Calu3 (cell line): ENCODE measurements at regions not wholly inside any gene's neighbourhood (a gene's known extent, or its start where the extent isn't known, plus 50 kb on each side); places are given as distances from the start of the nearest gene placed in this dataset.

Source experiments
- BruUV-seq: library from RNA; stranded (reverse); fragments of 400-500 nt; replicated peaks from 2 replicates; lab custom pipeline; 2021; lab: Mats Ljungman, UMichigan
- CTCF ChIA-PET: fragments of 300-600 bp; sonication (Branson Sonifier 250); formaldehyde crosslinking; loops from one replicate; lab custom pipeline; 2022; ENCODE audit warnings: antibody characterized with exemption; lab: Charles Lee
- DNase-seq: peaks from one replicate; pipeline ENCODE4 v3.0.0; 2022
- H3K27ac Mint-ChIP-seq: one replicate; pipeline ENCODE4 v1.8.0; 2022; ENCODE audit warnings: mixed read lengths; ENCODE audit not compliant: unreplicated experiment
- H3K27me3 Mint-ChIP-seq: one replicate; pipeline ENCODE4 v1.8.0; 2022; ENCODE audit warnings: mixed read lengths; ENCODE audit not compliant: unreplicated experiment
- H3K36me3 Mint-ChIP-seq: one replicate; pipeline ENCODE4 v1.8.0; 2022; ENCODE audit warnings: mild to moderate bottlenecking, moderate library complexity, mixed read lengths; ENCODE audit not compliant: insufficient read depth, unreplicated experiment
- H3K4me1 Mint-ChIP-seq: one replicate; pipeline ENCODE4 v1.8.0; 2022; ENCODE audit warnings: mild to moderate bottlenecking, low read depth, mixed read lengths; ENCODE audit not compliant: unreplicated experiment
- H3K4me3 Mint-ChIP-seq: one replicate; pipeline ENCODE4 v1.8.0; 2022; ENCODE audit warnings: mild to moderate bottlenecking, low read depth, moderate library complexity, mixed read lengths; ENCODE audit not compliant: unreplicated experiment
- H3K9me3 Mint-ChIP-seq: one replicate; pipeline ENCODE4 v1.8.0; 2022; ENCODE audit warnings: low read depth, mixed read lengths; ENCODE audit not compliant: unreplicated experiment
- intact Hi-C: fragments of 100-400 bp; cut with micrococcal nuclease; formaldehyde crosslinking; loops from one replicate; pipeline ENCODE4 v1.10.0; 2022; ENCODE audit not compliant: unreplicated experiment
- TF ChIP-seq, protein P1 (sequence below): fragments of 200-600 bp; IDR thresholded peaks from one replicate; pipeline ENCODE4 v1.8.0; 2022; ENCODE audit warnings: antibody characterized with exemption; ENCODE audit not compliant: unreplicated experiment

GRCh38 chr7:10703059-10703458 is 270.6 kb upstream of the PHF14 start:
- no peak for DNase-seq
- intact Hi-C loops, result loop anchor here (10.0 kb wide), 1 partner anchor 288 kb away; no protein-coding TSS in a partner anchor
- H3K4me3 Mint-ChIP-seq, result no peak overlapping the region

DNA sequence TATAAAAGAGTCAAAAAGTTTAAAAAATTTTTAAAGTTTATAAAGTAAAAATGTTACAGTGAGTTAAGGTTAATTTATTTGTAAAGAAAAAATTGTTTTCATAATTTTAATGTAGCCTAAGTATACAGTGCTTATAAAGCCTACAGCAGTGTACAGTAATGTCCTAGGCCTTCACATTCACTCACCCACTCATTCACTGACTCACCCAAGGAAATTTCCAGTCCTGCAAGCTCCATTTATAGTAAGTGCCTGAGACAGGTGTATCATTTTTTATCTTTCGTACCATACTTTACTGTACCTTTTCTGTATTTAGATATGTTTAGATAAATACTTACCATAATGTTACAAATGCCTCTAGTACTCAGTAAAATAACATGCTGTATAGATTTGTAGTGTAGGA is 269.7 kb upstream of the PHF14 start:
- no TSS peak for BruUV-seq
- peaks cover 11% of the 10 kb centered on the region for H3K9me3 Mint-ChIP-seq
- H3K27ac Mint-ChIP-seq, result no peak overlapping the region
- no peaks in the 10 kb centered on the region for H3K27me3 Mint-ChIP-seq
- DNase-seq, result no peak
- TF ChIP-seq, protein P1, sequence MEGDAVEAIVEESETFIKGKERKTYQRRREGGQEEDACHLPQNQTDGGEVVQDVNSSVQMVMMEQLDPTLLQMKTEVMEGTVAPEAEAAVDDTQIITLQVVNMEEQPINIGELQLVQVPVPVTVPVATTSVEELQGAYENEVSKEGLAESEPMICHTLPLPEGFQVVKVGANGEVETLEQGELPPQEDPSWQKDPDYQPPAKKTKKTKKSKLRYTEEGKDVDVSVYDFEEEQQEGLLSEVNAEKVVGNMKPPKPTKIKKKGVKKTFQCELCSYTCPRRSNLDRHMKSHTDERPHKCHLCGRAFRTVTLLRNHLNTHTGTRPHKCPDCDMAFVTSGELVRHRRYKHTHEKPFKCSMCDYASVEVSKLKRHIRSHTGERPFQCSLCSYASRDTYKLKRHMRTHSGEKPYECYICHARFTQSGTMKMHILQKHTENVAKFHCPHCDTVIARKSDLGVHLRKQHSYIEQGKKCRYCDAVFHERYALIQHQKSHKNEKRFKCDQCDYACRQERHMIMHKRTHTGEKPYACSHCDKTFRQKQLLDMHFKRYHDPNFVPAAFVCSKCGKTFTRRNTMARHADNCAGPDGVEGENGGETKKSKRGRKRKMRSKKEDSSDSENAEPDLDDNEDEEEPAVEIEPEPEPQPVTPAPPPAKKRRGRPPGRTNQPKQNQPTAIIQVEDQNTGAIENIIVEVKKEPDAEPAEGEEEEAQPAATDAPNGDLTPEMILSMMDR, result no peak
- CTCF ChIA-PET, result interaction anchor here (0.7 kb wide), 1 partner anchor 423 kb away, joined by 3 read pairs; no protein-coding TSS in a partner anchor
- intact Hi-C loops, result loop anchor here (10.0 kb wide), 1 partner anchor 289 kb away; no protein-coding TSS in a partner anchor
- no peak overlapping the region for H3K4me3 Mint-ChIP-seq
- H3K36me3 Mint-ChIP-seq, result no peaks in the 10 kb centered on the region
- H3K4me1 Mint-ChIP-seq, result no peaks in the 10 kb centered on the region

More at GRCh38 chr7:10703059-10703458, 270.6 kb upstream of the PHF14 start:
- Mint-ChIP-seq H3K4me1 (no peaks in the 10 kb centered on the region), H3K27ac (no peak overlapping the region), H3K9me3 (peaks cover 16% of the 10 kb centered on the region), H3K36me3 (no peaks in the 10 kb centered on the region), H3K27me3 (peaks cover 5% of the 10 kb centered on the region)
- TF ChIP-seq, protein P1, result no peak
- BruUV-seq, result no TSS peak
- CTCF ChIA-PET, result interaction anchor here (0.8 kb wide), 1 partner anchor 17 kb away, joined by 3 read pairs; no protein-coding TSS in a partner anchor

DNA sequence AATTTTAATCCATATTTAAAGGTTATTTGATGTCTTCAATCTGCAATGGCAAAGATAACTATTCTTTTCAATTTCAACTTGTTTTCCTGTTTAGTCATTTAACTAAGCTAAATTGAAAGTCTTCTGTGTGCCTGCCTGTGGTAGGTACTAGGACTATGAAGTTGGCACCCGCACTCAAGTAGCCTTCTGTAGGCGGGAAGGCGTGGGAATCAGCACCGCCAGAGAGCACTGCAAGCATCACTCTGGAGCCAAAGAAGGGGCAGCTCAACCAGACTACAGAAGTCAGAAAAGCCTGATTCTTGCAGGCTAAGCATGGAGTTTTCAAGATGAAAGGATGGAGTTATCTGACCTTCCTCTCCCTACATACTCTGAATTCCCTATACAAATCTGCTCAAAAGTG is 269.0 kb upstream of the PHF14 start:
- H3K4me3 Mint-ChIP-seq, result no peak overlapping the region
- CTCF ChIA-PET, result no interaction called here
- H3K9me3 Mint-ChIP-seq, result peaks cover 10% of the 10 kb centered on the region
- BruUV-seq, result no TSS peak
- TF ChIP-seq, protein P1, result no peak
- H3K27ac Mint-ChIP-seq, result no peak overlapping the region
- intact Hi-C loops, result loop anchor here (10.0 kb wide), 1 partner anchor 290 kb away; no protein-coding TSS in a partner anchor
- H3K4me1 Mint-ChIP-seq, result no peaks in the 10 kb centered on the region
- no peaks in the 10 kb centered on the region for H3K36me3 Mint-ChIP-seq
- no peaks in the 10 kb centered on the region for H3K27me3 Mint-ChIP-seq
- DNase-seq, result no peak

DNA sequence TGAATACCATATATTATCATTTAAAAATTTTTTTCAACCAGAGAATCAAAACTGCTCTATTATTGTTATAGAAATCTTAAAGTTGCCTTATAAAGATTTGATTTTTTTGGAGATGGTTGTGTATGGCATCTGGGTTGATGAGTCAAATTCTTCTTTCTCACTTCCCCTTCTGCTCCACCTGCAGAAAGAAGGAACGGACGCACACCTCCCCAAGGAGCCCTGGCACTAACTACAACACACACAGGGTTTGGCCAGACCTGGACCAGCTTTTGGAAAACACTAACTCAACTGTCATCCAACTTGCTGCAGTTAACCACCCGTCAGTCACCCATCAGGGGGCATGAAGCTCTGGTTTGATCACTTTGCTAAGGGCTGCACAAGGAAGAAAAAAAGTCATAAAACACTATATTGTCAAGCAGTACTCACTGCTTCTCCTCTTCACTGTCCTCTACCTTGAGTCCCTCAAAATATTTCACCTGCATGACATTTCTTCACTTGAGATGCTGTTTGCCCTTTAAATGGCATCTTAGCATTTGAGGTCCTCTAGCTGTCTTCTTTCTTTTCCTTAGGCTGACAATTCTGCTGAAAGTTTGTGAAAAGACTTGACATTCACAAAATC is 266.7 kb upstream of the PHF14 start:
- Mint-ChIP-seq H3K27ac (no peak overlapping the region), H3K36me3 (no peaks in the 10 kb centered on the region), H3K9me3 (peaks cover 6% of the 10 kb centered on the region), H3K4me3 (no peak overlapping the region), H3K27me3 (no peaks in the 10 kb centered on the region), H3K4me1 (peaks cover 8% of the 10 kb centered on the region)
- TF ChIP-seq, protein P1, result no peak
- BruUV-seq, result no TSS peak
- CTCF ChIA-PET, result no interaction called here
- intact Hi-C loops, result loop anchor here (10.0 kb wide), 1 partner anchor 292 kb away; no protein-coding TSS in a partner anchor
- no peak for DNase-seq
